ENCODE measurements at regions not wholly inside any gene's neighbourhood (a gene's known extent, or its start where the extent isn't known, plus 50 kb on each side); places are given as distances from the start of the nearest gene placed in this dataset.

- Histone ChIP-seq H3K27ac (ENCODE audit: low read length) (no peak overlapping the region), H3K4me3 (ENCODE audit: low read length) (no peak overlapping the region), H3K36me3 (replicated peaks; ENCODE audit: insufficient read depth, low read length) (no peaks in the 10 kb centered on the region), H3K9me2 (replicated peaks; ENCODE audit: insufficient read depth, low read length) (no peaks in the 10 kb centered on the region), H3K4me1 (ENCODE audit: low read length) (no peaks in the 10 kb centered on the region), H4K20me1 (ENCODE audit: insufficient read depth, low read length) (no peaks in the 10 kb centered on the region), H2AFZ (ENCODE audit: low read length) (no peak overlapping the region), H3K4me2 (ENCODE audit: low read depth, low read length) (no peak overlapping the region), H3F3A (ENCODE audit: insufficient read depth, low read length) (no peaks in the 10 kb centered on the region), H3K79me2 (ENCODE audit: low read length) (no peaks in the 10 kb centered on the region), H3K9me3 (replicated peaks; ENCODE audit: insufficient read depth, low read length) (no peaks in the 10 kb centered on the region), H3K9ac (ENCODE audit: low read length) (no peak overlapping the region), H3K27me3 (replicated peaks; ENCODE audit: insufficient read depth, low read length) (no peaks in the 10 kb centered on the region)
- DNase-seq: no peak
- TF ChIP-seq CTCF (IDR thresholded peaks at IDR 0.05; ENCODE audit: low read length) (no peak), EZH2phosphoT487 (IDR thresholded peaks at IDR 0.05; ENCODE audit: low read length) (no peak), EZH2 (optimal IDR thresholded peaks at IDR 0.05; ENCODE audit: low read depth, low read length) (no peak)
Measured at GRCh38 chr9:12612211-12612770, 80.9 kb upstream of the TYRP1 start.

GRCh38 chr9:12613071-12613470 lies 80.1 kb upstream of the TYRP1 start:
- H4K20me1 ChIP-seq (ENCODE audit: insufficient read depth, low read length): no peaks in the 10 kb centered on the region

GRCh38 chr9:12614488-12614887 lies 78.7 kb upstream of the TYRP1 start:
- H2AFZ ChIP-seq (ENCODE audit: low read length): no peak overlapping the region
- no peaks in the 10 kb centered on the region for H4K20me1 ChIP-seq (ENCODE audit: insufficient read depth, low read length)
- no peak for DNase-seq

More at GRCh38 chr9:12613071-12613470, 80.1 kb upstream of the TYRP1 start:
- Histone ChIP-seq H3K79me2 (ENCODE audit: low read length) (no peaks in the 10 kb centered on the region), H3K4me1 (ENCODE audit: low read length) (no peaks in the 10 kb centered on the region), H3K9ac (ENCODE audit: low read length) (no peak overlapping the region), H3K27ac (ENCODE audit: low read length) (no peak overlapping the region), H3K9me2 (replicated peaks; ENCODE audit: insufficient read depth, low read length) (no peaks in the 10 kb centered on the region), H3F3A (ENCODE audit: insufficient read depth, low read length) (no peaks in the 10 kb centered on the region), H3K27me3 (replicated peaks; ENCODE audit: insufficient read depth, low read length) (no peaks in the 10 kb centered on the region), H3K4me3 (ENCODE audit: low read length) (no peak overlapping the region), H3K36me3 (replicated peaks; ENCODE audit: insufficient read depth, low read length) (no peaks in the 10 kb centered on the region), H3K4me2 (ENCODE audit: low read depth, low read length) (no peak overlapping the region), H2AFZ (ENCODE audit: low read length) (no peak overlapping the region), H3K9me3 (replicated peaks; ENCODE audit: insufficient read depth, low read length) (no peaks in the 10 kb centered on the region)
- TF ChIP-seq EZH2phosphoT487 (IDR thresholded peaks at IDR 0.05; ENCODE audit: low read length): no peak
- DNase-seq: no peak

More at GRCh38 chr9:12614488-12614887, 78.7 kb upstream of the TYRP1 start:
- no peaks in the 10 kb centered on the region for H3K4me1 ChIP-seq (ENCODE audit: low read length)
- TF ChIP-seq CTCF (IDR thresholded peaks at IDR 0.05; ENCODE audit: low read length): no peak
- TF ChIP-seq EZH2 (optimal IDR thresholded peaks at IDR 0.05; ENCODE audit: low read depth, low read length): no peak
- TF ChIP-seq EZH2phosphoT487 (IDR thresholded peaks at IDR 0.05; ENCODE audit: low read length): no peak
- H3K79me2 ChIP-seq (ENCODE audit: low read length): no peaks in the 10 kb centered on the region
- no peaks in the 10 kb centered on the region for H3K9me2 ChIP-seq (replicated peaks; ENCODE audit: insufficient read depth, low read length)
- H3K9ac ChIP-seq (ENCODE audit: low read length): no peak overlapping the region
- H3F3A ChIP-seq (ENCODE audit: insufficient read depth, low read length): no peaks in the 10 kb centered on the region
- H3K9me3 ChIP-seq (replicated peaks; ENCODE audit: insufficient read depth, low read length): no peaks in the 10 kb centered on the region
- H3K4me2 ChIP-seq (ENCODE audit: low read depth, low read length): no peak overlapping the region
- no peaks in the 10 kb centered on the region for H3K36me3 ChIP-seq (replicated peaks; ENCODE audit: insufficient read depth, low read length)
- H3K27ac ChIP-seq (ENCODE audit: low read length): no peak overlapping the region
- H3K27me3 ChIP-seq (replicated peaks; ENCODE audit: insufficient read depth, low read length): no peaks in the 10 kb centered on the region
- no peak overlapping the region for H3K4me3 ChIP-seq (ENCODE audit: low read length)

All from MM.1S (cell line).